SU-DHL-6 (cell line): ENCODE measurements at regions not wholly inside any gene's neighbourhood (a gene's known extent, or its start where the extent isn't known, plus 50 kb on each side); places are given as distances from the start of the nearest gene placed in this dataset.

Source experiments
- EZH2phosphoT487 ChIP-seq: fragments of 200-600 bp; sonication (generic), shearing (Covaris generic); conservative IDR thresholded peaks from 2 replicates; pipeline ENCODE4 v1.6.1; 2018; ENCODE audit warnings: mild to moderate bottlenecking, antibody characterized with exemption, low read length, moderate library complexity, mixed read lengths
- TF ChIP-seq, protein P1 (sequence below): fragments of 200-600 bp; sonication (generic); IDR thresholded peaks from one replicate; pipeline ENCODE4 v1.5.1; 2017; ENCODE audit warnings: antibody characterized with exemption, mild to moderate bottlenecking, low read length, moderate library complexity; ENCODE audit not compliant: insufficient read depth, poor library complexity, severe bottlenecking

DNA sequence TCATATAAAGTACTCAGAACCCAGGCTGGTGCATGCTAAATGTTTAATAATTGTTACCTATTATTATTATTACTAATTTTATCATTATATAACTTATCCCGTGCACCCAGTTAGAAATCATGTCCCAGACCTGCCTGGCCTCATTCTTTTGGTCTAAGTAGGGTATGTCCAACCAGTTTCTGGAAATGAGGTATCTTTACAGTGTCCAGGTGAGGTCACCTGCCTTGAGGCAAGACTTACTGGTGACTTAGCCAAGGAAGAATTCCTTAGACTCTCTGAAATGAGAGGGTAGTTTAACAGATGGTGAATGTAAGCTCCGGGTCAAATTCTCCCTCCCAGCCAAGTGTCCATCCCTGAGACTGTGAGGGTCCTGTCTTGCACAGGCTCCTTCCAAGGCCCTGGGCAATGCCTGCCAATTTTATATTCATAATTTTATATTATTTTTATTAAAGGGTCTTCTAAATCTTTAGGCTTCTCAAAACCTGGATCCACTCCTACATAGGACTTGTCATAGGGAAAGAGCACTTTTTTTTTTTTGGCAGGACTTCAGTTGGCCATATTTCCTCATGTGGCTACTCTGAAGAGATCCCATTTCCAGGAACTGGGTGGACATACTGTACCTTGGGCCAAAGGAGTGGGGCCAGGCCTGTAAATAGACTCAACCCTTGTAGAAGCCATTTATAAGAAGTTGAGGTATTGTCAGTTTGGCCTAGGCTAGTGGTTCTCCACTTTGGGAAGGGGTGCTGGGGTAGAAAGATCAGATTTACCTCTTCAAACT is 96.7 kb upstream of the KCNA3 start:
- TF ChIP-seq, protein P1, sequence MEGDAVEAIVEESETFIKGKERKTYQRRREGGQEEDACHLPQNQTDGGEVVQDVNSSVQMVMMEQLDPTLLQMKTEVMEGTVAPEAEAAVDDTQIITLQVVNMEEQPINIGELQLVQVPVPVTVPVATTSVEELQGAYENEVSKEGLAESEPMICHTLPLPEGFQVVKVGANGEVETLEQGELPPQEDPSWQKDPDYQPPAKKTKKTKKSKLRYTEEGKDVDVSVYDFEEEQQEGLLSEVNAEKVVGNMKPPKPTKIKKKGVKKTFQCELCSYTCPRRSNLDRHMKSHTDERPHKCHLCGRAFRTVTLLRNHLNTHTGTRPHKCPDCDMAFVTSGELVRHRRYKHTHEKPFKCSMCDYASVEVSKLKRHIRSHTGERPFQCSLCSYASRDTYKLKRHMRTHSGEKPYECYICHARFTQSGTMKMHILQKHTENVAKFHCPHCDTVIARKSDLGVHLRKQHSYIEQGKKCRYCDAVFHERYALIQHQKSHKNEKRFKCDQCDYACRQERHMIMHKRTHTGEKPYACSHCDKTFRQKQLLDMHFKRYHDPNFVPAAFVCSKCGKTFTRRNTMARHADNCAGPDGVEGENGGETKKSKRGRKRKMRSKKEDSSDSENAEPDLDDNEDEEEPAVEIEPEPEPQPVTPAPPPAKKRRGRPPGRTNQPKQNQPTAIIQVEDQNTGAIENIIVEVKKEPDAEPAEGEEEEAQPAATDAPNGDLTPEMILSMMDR, result no peak
- TF ChIP-seq EZH2phosphoT487, result no peak
